CD14-positive monocyte (primary cell): ENCODE measurements at regions not wholly inside any gene's neighbourhood (a gene's known extent, or its start where the extent isn't known, plus 50 kb on each side); places are given as distances from the start of the nearest gene placed in this dataset.

Source experiments
- DNase-seq, 3 donors: peaks; one replicate each; pipeline ENCODE4 v3.0.0-alpha.2; 2011 to 2022
- H2AFZ ChIP-seq: 2 replicates; pipeline ENCODE4 v1.6.0; 2012; ENCODE audit warnings: mild to moderate bottlenecking, low read depth, low read length, inconsistent platforms; ENCODE audit not compliant: insufficient read depth, poor library complexity, severe bottlenecking
- H3K27ac ChIP-seq, 2 donors: 1 replicate in 1 of 2; 2 replicates in 1 of 2; pipeline ENCODE4 v1.5.1; 2012 to 2013; ENCODE audit warnings: low read length in 2 of 2, control low read depth in 1 of 2, inconsistent platforms in 1 of 2, low read depth in 1 of 2, mild to moderate bottlenecking in 1 of 2
- H3K27me3 ChIP-seq, 2 donors: one replicate each; pipeline versions ENCODE4 v1.6.0 to v1.6.1; 2011 to 2013; ENCODE audit warnings: low read length in 2 of 2; ENCODE audit not compliant: control insufficient read depth in 2 of 2, insufficient read depth in 2 of 2
- H3K36me3 ChIP-seq, 2 donors: replicated peaks in 1 of 2; 1 replicate in 1 of 2; 2 replicates in 1 of 2; pipeline versions ENCODE4 v1.5.1 to v1.6.1; 2012 to 2013; ENCODE audit warnings: low read length in 2 of 2, control low read depth in 1 of 2, inconsistent platforms in 1 of 2, mild to moderate bottlenecking in 1 of 2; ENCODE audit not compliant: insufficient read depth in 2 of 2, control insufficient read depth in 1 of 2
- H3K4me1 ChIP-seq, 2 donors: 1 replicate in 1 of 2; 2 replicates in 1 of 2; pipeline versions ENCODE4 v1.5.1 to v1.6.1; 2012 to 2013; ENCODE audit warnings: low read length in 2 of 2, control low read depth in 1 of 2, inconsistent platforms in 1 of 2, mild to moderate bottlenecking in 1 of 2, moderate library complexity in 1 of 2; ENCODE audit not compliant: insufficient read depth in 2 of 2, control insufficient read depth in 1 of 2
- H3K4me2 ChIP-seq: replicated peaks from 2 replicates; pipeline ENCODE3; 2012; ENCODE audit warnings: low read length, moderate library complexity, mild to moderate bottlenecking; ENCODE audit not compliant: poor library complexity, severe bottlenecking; ENCODE audit errors: extremely low read depth
- H3K4me3 ChIP-seq, 3 experiments: fragments of 200-600 bp in 1 of 3; sonication (generic) in 1 of 3; replicated peaks in 1 of 3; 1 replicate in 2 of 3; 2 replicates in 1 of 3; pipeline ENCODE4 v1.5.1; 2011 to 2013; ENCODE audit warnings: low read length in 3 of 3, mild to moderate bottlenecking in 3 of 3, control low read depth in 2 of 3, low read depth in 2 of 3, inconsistent platforms in 1 of 3, moderate library complexity in 1 of 3
- H3K79me2 ChIP-seq: 2 replicates; pipeline ENCODE4 v1.6.0; 2012; ENCODE audit warnings: mild to moderate bottlenecking, control low read depth, inconsistent platforms, low read length, moderate library complexity; ENCODE audit not compliant: insufficient read depth
- H3K9ac ChIP-seq: 2 replicates; pipeline ENCODE4 v1.6.0; 2017; ENCODE audit warnings: low read length, mild to moderate bottlenecking; ENCODE audit not compliant: insufficient read depth, poor library complexity, severe bottlenecking
- H3K9me3 ChIP-seq, 2 donors: replicated peaks in 1 of 2; 1 replicate in 1 of 2; 2 replicates in 1 of 2; pipeline versions ENCODE4 v1.5.1 to v1.6.1; 2012 to 2013; ENCODE audit warnings: low read length in 2 of 2, control low read depth in 1 of 2; ENCODE audit not compliant: control insufficient read depth in 1 of 2, insufficient read depth in 1 of 2
- H4K20me1 ChIP-seq: 2 replicates; pipeline ENCODE4 v1.6.0; 2012; ENCODE audit warnings: mild to moderate bottlenecking, low read length, control low read depth, moderate library complexity; ENCODE audit not compliant: insufficient read depth
- H3K27ac Mint-ChIP-seq, 7 donors: one replicate each; pipeline ENCODE4 v1.8.0; 2020; ENCODE audit warnings: mild to moderate bottlenecking in 7 of 7, mixed read lengths in 7 of 7, moderate library complexity in 6 of 7, inconsistent platforms in 2 of 7
- H3K27me3 Mint-ChIP-seq, 3 donors: one replicate each; pipeline ENCODE4 v1.8.0; 2021 to 2022; ENCODE audit warnings: low read depth in 3 of 3, mild to moderate bottlenecking in 3 of 3, mixed read lengths in 3 of 3, moderate library complexity in 3 of 3, inconsistent platforms in 1 of 3
- H3K36me3 Mint-ChIP-seq, 2 donors: one replicate each; pipeline ENCODE4 v1.8.0; 2020; ENCODE audit warnings: mixed read lengths in 2 of 2, inconsistent platforms in 1 of 2, mild to moderate bottlenecking in 1 of 2
- H3K4me1 Mint-ChIP-seq: one replicate; pipeline ENCODE4 v1.8.0; 2020; ENCODE audit warnings: mild to moderate bottlenecking, mixed read lengths
- H3K4me3 Mint-ChIP-seq, 2 donors: one replicate each; pipeline ENCODE4 v1.8.0; 2020; ENCODE audit warnings: mild to moderate bottlenecking in 2 of 2, mixed read lengths in 2 of 2, moderate library complexity in 1 of 2
- H3K9me3 Mint-ChIP-seq, 7 donors: one replicate each; pipeline ENCODE4 v1.8.0; 2020 to 2022; ENCODE audit warnings: mixed read lengths in 7 of 7, mild to moderate bottlenecking in 6 of 7, moderate library complexity in 6 of 7, inconsistent platforms in 2 of 7
- WGBS: methylation state at CpG from one replicate; pipeline ENCODE4 v1.1.5; 2013; ENCODE audit warnings: missing lambda C conversion rate; ENCODE audit not compliant: insufficient coverage; 5-methylcytosine and 5-hydroxymethylcytosine counted together
- intact Hi-C, 2 donors: fragments of 100-400 bp; cut with micrococcal nuclease; formaldehyde crosslinking; loops; one replicate each; pipeline versions ENCODE4 v1.15.0 to v1.15.1; 2023
- TF ChIP-seq, protein P1 (sequence below): fragments of 200-600 bp; IDR thresholded peaks from one replicate; pipeline ENCODE4 v1.8.0; 2022; ENCODE audit warnings: antibody characterized with exemption, mild to moderate bottlenecking

DNA sequence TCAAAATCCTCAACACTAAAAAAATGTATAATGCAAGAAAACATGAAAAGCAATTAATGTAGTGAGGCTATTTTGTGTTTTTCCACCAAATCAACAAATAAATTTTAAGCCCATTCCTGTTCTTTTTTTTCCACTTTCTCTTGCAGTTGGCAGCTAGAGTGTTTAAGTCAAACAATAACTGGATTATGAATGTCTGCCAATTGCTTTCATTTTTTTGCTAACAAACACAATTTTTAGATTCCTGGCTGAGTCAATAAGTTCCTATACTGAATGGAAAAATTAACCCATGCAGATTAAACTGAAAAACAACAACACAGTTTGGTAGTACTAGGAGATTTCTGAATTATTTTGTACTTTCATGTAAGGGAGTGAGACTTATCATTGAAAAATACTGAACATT is 232.4 kb downstream of the SLITRK5 start:
- Mint-ChIP-seq H3K9me3 (peaks cover 0 to 7% (median 2%) of the 10 kb centered on the region in 7 donors), H3K4me1 (no peaks in the 10 kb centered on the region), H3K27me3 (no peaks in the 10 kb centered on the region), H3K36me3 (no peaks in the 10 kb centered on the region), H3K27ac (no peak overlapping the region), H3K4me3 (no peak overlapping the region)
- no peaks in the 10 kb centered on the region for H3K27me3 ChIP-seq
- no peak overlapping the region for H3K27ac ChIP-seq
- H3K4me2 ChIP-seq: no peak overlapping the region
- TF ChIP-seq, protein P1, sequence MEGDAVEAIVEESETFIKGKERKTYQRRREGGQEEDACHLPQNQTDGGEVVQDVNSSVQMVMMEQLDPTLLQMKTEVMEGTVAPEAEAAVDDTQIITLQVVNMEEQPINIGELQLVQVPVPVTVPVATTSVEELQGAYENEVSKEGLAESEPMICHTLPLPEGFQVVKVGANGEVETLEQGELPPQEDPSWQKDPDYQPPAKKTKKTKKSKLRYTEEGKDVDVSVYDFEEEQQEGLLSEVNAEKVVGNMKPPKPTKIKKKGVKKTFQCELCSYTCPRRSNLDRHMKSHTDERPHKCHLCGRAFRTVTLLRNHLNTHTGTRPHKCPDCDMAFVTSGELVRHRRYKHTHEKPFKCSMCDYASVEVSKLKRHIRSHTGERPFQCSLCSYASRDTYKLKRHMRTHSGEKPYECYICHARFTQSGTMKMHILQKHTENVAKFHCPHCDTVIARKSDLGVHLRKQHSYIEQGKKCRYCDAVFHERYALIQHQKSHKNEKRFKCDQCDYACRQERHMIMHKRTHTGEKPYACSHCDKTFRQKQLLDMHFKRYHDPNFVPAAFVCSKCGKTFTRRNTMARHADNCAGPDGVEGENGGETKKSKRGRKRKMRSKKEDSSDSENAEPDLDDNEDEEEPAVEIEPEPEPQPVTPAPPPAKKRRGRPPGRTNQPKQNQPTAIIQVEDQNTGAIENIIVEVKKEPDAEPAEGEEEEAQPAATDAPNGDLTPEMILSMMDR: no peak
- intact Hi-C loops: no loop called here
- H3K36me3 ChIP-seq: no peaks in the 10 kb centered on the region
- no peak for DNase-seq
- H3K9me3 ChIP-seq: peaks cover 0 to 2% of the 10 kb centered on the region in 2 donors
- H2AFZ ChIP-seq: no peak overlapping the region
- H4K20me1 ChIP-seq: no peaks in the 10 kb centered on the region
- H3K79me2 ChIP-seq: no peaks in the 10 kb centered on the region
- H3K4me1 ChIP-seq: no peaks in the 10 kb centered on the region
- no peak overlapping the region for H3K4me3 ChIP-seq
- H3K9ac ChIP-seq: no peak overlapping the region

DNA sequence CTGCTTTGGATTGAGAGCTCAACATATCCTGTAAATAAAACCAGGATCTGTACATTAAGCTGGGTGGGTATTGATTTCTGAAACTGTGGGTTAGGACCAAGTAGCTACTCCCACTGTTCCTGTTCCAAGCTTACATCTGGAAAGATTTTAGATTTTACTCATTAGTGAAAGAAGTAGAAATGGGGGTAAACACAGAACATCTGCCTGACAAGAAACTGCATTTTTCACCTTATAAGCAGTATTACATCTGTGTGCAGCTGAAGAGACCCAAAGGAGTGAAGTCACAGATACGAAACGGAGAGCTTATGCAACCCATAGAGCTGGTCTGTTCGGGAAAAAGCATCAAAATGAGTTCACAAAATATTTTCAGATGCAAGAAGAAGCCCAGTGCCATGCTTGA is 235.2 kb downstream of the SLITRK5 start:
- Mint-ChIP-seq H3K9me3 (peaks cover 0 to 8% (median 3%) of the 10 kb centered on the region in 7 donors), H3K4me3 (no peak overlapping the region), H3K36me3 (no peaks in the 10 kb centered on the region), H3K27me3 (no peaks in the 10 kb centered on the region), H3K4me1 (no peaks in the 10 kb centered on the region), H3K27ac (no peak overlapping the region)
- TF ChIP-seq, protein P1: no peak
- intact Hi-C loops: no loop called here
- DNase-seq: no peak
- Histone ChIP-seq H3K27ac (no peak overlapping the region), H3K27me3 (no peaks in the 10 kb centered on the region), H2AFZ (no peak overlapping the region), H3K79me2 (no peaks in the 10 kb centered on the region), H3K4me1 (no peaks in the 10 kb centered on the region), H3K9me3 (peaks cover 0 to 2% of the 10 kb centered on the region in 2 donors), H3K9ac (no peak overlapping the region), H3K4me2 (no peak overlapping the region), H3K4me3 (no peak overlapping the region), H4K20me1 (no peaks in the 10 kb centered on the region), H3K36me3 (no peaks in the 10 kb centered on the region)
- WGBS: 100% methylated on average over 3 of the region's 3 CpGs
